HCT116 (cell line): ENCODE measurements at regions not wholly inside any gene's neighbourhood (a gene's known extent, or its start where the extent isn't known, plus 50 kb on each side); places are given as distances from the start of the nearest gene placed in this dataset.

Experiments used
- CEBPB ChIP-seq: IDR thresholded peaks from 2 replicates; pipeline ENCODE4 v1.6.1; 2012; ENCODE audit warnings: low read depth
- EZH2 ChIP-seq: fragments of 200-600 bp; sonication (generic); IDR thresholded peaks from 2 replicates; pipeline ENCODE4 v1.6.1; 2017; ENCODE audit warnings: antibody characterized with exemption, mixed run types
- EZH2phosphoT487 ChIP-seq: fragments of 200-600 bp; IDR thresholded peaks from 2 replicates; pipeline ENCODE4 v1.6.1; 2018; ENCODE audit warnings: antibody characterized with exemption, borderline replicate concordance
- FOSL1 ChIP-seq: IDR thresholded peaks from 2 replicates; pipeline ENCODE4 v1.6.1; 2012; ENCODE audit warnings: low read depth
- JUND ChIP-seq: IDR thresholded peaks from 2 replicates; pipeline ENCODE4 v1.6.1; 2012
- POLR2A ChIP-seq: IDR thresholded peaks from 2 replicates; pipeline ENCODE4 v1.7.0; 2011; ENCODE audit warnings: borderline replicate concordance; ENCODE audit not compliant: insufficient read depth, insufficient read length; ENCODE audit errors: extremely low read depth
- POLR2AphosphoS5 ChIP-seq: IDR thresholded peaks from 2 replicates; pipeline ENCODE4 v1.6.1; 2011; ENCODE audit warnings: mild to moderate bottlenecking, low read depth, low read length, moderate library complexity
- SIN3A ChIP-seq: IDR thresholded peaks from 2 replicates; pipeline ENCODE4 v1.6.1; 2012; ENCODE audit warnings: low read depth
- TF ChIP-seq, protein P1 (sequence below), 3 experiments: fragments of 200-600 bp in 1 of 3; sonication (generic) in 1 of 3; IDR thresholded peaks in 2 of 3; conservative IDR thresholded peaks in 1 of 3; 2 replicates each; pipeline ENCODE4 v1.5.1; 2012 to 2017; ENCODE audit warnings: low read depth in 2 of 3, low read length in 2 of 3, antibody characterized with exemption in 1 of 3, borderline replicate concordance in 1 of 3, control low read depth in 1 of 3, mild to moderate bottlenecking in 1 of 3, mixed read lengths in 1 of 3, mixed run types in 1 of 3, moderate library complexity in 1 of 3; ENCODE audit not compliant: insufficient read depth in 1 of 3
- TF ChIP-seq, protein P2 (sequence below): IDR thresholded peaks from 2 replicates; pipeline ENCODE4 v1.6.1; 2012
- TF ChIP-seq, protein P3 (sequence below): IDR thresholded peaks from 2 replicates; pipeline ENCODE4 v1.6.1; 2012; ENCODE audit warnings: low read depth
- TF ChIP-seq, protein P4 (sequence below): IDR thresholded peaks from 2 replicates; pipeline ENCODE4 v1.6.1; 2012

DNA sequence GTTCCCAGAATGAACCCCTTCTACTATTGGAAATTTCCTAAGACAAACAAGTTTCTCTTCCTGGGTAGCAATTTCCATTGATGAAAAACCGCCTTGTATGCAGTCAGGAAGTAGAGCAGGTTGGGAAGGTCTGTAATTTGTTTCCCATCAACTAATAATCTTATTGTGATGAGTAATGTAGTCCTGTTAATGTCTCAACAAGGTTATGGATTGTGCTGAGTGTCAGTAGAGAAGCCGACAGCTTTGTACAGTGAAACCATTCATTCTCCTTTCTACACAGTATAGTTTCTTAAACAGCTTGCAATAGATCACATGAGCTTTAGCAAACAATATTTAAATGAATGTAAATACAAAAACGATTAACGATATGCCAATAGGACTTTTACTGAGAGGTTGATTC, 355.4 kb upstream of the WWC1 start:
- TF ChIP-seq POLR2A, result no peak
- TF ChIP-seq, protein P1, sequence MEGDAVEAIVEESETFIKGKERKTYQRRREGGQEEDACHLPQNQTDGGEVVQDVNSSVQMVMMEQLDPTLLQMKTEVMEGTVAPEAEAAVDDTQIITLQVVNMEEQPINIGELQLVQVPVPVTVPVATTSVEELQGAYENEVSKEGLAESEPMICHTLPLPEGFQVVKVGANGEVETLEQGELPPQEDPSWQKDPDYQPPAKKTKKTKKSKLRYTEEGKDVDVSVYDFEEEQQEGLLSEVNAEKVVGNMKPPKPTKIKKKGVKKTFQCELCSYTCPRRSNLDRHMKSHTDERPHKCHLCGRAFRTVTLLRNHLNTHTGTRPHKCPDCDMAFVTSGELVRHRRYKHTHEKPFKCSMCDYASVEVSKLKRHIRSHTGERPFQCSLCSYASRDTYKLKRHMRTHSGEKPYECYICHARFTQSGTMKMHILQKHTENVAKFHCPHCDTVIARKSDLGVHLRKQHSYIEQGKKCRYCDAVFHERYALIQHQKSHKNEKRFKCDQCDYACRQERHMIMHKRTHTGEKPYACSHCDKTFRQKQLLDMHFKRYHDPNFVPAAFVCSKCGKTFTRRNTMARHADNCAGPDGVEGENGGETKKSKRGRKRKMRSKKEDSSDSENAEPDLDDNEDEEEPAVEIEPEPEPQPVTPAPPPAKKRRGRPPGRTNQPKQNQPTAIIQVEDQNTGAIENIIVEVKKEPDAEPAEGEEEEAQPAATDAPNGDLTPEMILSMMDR (IDR thresholded peaks at IDR 0.05 in 2 of 3, conservative IDR thresholded peaks at IDR 0.05 in 1 of 3; ENCODE audit: borderline replicate concordance in 1 of 3, insufficient read depth in 1 of 3, low read depth in 2 of 3, low read length in 2 of 3), result no peak
- no peak for TF ChIP-seq POLR2AphosphoS5
- TF ChIP-seq FOSL1, result no peak
- TF ChIP-seq EZH2, result no peak
- TF ChIP-seq, protein P2, sequence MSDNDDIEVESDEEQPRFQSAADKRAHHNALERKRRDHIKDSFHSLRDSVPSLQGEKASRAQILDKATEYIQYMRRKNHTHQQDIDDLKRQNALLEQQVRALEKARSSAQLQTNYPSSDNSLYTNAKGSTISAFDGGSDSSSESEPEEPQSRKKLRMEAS, result no peak
- no peak for TF ChIP-seq SIN3A
- no peak for TF ChIP-seq CEBPB
- TF ChIP-seq, protein P3, sequence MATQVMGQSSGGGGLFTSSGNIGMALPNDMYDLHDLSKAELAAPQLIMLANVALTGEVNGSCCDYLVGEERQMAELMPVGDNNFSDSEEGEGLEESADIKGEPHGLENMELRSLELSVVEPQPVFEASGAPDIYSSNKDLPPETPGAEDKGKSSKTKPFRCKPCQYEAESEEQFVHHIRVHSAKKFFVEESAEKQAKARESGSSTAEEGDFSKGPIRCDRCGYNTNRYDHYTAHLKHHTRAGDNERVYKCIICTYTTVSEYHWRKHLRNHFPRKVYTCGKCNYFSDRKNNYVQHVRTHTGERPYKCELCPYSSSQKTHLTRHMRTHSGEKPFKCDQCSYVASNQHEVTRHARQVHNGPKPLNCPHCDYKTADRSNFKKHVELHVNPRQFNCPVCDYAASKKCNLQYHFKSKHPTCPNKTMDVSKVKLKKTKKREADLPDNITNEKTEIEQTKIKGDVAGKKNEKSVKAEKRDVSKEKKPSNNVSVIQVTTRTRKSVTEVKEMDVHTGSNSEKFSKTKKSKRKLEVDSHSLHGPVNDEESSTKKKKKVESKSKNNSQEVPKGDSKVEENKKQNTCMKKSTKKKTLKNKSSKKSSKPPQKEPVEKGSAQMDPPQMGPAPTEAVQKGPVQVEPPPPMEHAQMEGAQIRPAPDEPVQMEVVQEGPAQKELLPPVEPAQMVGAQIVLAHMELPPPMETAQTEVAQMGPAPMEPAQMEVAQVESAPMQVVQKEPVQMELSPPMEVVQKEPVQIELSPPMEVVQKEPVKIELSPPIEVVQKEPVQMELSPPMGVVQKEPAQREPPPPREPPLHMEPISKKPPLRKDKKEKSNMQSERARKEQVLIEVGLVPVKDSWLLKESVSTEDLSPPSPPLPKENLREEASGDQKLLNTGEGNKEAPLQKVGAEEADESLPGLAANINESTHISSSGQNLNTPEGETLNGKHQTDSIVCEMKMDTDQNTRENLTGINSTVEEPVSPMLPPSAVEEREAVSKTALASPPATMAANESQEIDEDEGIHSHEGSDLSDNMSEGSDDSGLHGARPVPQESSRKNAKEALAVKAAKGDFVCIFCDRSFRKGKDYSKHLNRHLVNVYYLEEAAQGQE, result no peak
- TF ChIP-seq, protein P4, sequence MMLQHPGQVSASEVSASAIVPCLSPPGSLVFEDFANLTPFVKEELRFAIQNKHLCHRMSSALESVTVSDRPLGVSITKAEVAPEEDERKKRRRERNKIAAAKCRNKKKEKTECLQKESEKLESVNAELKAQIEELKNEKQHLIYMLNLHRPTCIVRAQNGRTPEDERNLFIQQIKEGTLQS, result no peak
- TF ChIP-seq JUND, result no peak
- TF ChIP-seq EZH2phosphoT487, result no peak
